Activated CD8-positive, alpha-beta memory T cell treated with anti-CD3 and anti-CD28 coated beads for 1 hour (primary cell): ENCODE measurements at regions not wholly inside any gene's neighbourhood (a gene's known extent, or its start where the extent isn't known, plus 50 kb on each side); places are given as distances from the start of the nearest gene placed in this dataset.

Experiments
- DNase-seq, 2 donors: peaks; one replicate each; pipeline ENCODE4 v3.0.0-alpha.2; 2020; ENCODE audit warnings: low read depth in 1 of 2; ENCODE audit errors: extremely low read depth in 1 of 2

DNA sequence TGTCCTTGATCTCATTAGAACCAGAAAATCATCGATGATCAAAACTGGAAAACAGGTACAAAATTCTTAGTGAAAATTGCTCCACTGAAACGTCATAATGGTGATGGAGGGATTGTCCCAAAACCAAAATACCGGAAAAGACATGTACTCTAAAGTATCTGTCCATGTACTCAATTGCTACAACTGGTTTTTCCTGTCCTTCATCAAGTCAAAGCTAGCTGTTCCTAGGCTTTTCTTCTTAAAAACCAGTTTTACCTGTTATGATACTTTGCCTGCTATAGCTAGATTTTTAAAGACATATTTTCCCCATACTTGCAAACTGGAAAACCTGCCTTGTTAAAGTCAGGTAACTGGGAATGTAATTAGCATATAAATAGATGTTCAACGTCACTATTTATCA is 50.5 kb upstream of the LRRC1 start:
- no peak for DNase-seq

DNA sequence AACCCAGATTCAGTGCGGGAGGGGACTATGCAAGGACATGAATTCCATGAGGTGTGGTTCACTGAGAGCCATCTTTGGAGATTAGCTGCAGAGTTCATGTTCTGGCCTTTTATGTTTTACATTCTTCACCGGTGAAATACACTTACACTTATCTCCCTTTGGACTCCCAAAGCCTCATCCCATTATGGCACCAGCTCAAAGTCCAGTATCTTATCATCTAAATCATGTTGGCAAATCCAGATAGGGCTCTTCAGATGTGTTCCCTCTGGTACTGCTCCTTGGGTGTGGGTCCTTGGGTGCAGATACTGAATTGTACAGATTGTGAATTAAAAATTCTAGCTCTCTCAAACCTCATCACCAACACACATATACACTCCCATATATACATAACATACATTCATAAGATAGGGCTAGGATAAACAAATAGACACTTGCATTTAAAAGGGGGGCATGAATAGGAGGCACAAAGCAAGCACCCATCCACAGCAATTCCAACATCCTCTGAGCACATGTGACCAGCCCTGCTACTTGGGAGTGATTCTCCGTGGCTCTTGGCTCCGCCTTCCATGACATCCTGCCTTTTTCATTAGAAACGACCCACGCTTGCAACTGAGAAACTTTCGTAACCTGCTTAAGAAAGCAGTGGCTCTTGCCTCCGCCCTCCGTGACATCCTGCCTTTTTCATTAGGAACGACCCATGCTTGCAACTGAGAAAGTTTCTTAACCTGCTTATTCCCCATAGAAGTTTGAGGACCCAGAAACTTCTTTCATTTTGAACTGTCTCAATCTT is 53.6 kb upstream of the LRRC1 start:
- DNase-seq, result no peak

DNA sequence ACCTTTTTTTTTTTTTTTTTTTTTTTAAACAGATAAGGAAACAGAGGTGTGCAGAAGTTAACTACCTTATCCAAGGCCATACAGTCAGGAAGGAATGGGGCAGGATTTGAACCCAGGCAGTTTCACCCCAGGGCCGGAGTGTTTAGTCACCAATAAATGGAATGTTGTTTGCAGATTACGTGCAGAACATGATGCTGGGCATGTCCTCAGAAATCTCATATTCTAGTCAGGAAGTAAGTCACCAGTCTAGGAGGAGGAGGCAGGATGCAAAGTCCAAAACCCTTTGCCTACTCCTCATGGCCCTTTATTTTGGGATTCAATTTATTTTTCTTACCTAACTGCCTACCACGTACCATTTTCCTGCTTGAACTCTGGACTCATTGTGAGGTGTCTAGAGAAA is 57.1 kb upstream of the LRRC1 start:
- no peak for DNase-seq

DNA sequence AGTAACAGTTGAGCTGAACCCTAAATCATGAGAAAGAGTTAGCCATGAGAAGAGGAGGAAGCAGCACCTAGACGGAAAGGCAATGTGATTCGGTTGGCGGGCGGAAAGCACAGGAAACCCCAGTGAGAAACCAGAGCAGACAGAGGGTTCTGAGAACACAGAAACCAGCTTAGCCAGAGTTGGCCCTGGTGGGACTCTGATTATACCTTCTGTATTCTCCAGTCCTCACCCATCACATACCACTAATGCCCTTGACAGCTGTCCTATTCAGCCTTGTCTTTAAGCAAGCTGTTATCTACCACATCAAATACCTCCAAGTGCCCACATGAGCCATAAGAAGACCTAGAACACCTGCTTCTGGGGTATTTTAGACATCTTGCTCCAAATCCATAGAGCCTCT is 58.9 kb upstream of the LRRC1 start:
- no peak for DNase-seq

DNA sequence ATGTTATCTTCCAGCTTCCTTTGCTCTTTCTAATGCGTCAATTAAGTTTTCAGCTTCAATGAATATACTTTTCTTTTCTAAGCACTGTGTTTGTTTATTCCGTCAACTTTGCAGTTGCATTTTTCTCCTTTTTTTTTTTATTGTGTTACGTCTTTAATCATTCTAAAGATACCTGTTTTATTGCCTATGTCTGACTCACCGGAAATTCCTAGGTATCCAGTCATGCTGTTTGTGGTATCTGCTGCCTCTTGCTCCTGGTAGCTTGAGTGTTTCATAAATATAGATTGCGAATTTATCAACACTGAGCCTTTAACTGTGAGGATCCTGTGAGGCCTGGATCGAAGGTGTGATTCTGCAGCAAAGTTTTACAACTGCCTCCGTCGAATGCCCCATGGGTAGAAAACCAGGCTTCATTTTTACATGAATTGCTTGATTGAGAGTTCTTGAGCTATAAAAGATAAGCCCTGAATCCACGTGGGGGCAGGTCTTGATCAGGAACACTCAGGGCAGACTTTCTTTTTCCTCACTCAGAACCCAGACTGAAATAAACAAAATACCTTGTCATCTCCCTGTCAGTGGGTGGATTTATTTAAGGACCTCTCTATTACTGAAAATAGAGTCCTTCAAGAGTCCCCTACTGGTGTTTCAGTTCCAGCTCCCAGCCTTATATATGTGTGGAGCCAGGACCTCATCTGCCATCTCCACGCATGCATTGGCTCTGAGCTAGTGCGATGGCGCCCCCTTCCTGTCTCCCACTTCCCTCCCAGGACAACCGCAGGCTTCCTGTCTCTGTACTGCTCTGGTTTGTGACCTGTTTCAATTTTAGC is 60.1 kb upstream of the LRRC1 start:
- DNase-seq, result no peak

DNA sequence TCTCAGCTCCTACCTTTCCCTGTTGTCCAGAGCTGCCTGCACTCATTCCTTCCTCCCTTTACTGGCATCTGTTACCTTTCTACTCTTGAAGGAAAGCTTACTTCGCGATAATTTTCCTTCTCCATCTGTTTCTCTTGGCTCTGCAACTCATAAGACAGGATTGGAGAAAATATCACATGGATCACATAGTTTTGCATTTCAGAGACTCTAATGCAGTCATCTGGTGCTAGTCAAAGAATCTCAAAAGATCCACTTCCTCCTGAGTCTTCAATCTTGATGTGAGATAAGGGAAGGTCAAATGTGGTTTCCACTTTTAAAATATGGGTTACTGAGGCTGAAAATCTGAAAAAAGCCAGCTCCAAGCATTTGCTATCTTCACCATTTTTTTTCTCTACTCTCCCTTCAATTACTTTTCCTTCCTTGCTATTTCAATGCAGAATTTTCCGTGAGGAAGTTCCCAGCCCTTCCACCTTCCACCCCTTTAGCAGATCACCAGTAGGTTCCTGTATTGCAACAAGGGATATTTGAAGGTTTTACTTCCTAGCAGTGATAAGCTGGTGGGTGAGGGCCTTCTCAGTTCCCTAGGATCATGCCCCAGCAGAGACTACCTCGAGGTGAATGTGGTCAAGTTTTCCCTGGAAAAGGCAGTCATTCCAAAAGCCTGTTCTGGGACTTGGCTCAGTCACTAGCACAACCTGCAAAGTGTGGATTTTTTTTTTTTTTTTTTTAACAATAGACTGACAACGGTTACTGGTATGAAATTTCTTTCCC is 62.8 kb upstream of the LRRC1 start:
- no peak for DNase-seq

DNA sequence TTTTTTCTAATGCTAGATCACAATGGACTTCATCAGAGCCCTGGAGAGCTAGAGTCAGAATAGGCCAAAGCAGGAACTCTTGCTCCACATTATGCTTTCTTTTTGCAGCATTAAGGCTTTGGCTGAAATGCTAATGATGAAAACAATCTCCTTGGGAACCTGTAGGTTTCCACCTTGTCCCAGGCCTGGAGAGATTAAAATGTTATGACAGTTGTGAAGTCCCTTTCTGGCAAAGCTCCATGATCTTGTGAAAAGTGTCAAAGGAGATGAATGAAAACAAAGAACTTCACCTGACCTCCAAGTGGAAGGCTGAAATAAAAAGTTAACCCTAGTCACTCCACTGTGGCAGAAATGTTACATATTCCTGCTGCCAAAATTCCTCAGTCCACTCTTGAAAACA is 64.0 kb upstream of the LRRC1 start:
- no peak for DNase-seq

DNA sequence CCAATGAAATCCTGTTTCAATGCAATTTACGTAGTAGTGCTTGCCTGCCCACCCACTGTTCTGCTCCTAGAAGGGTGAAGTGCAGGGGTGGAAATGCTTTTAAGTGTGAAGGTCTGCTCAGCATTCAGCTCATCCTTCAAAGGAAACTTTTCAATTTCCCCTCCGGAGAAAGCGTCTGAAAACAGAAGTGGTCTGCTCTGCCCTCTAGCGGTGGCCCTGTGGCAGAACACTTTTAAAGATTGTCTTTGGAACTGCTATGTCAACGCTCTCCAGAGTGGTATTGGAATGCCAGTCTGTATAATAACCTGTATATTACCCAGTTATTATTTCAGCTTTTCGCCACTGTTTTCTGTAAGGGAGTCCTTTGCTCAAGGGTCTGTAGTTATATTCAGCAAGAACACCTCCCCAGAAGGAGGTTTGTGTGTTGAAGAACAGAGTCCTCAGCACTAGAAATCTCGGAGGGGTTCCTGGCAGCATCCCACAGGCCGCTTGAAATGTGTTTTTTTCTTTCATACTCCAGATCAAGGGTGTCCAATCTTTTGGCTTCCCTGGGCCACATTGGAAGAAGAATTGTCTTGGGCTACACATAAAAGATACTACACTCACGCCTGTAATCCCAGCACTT is 63.1 kb upstream of the KLHL31 start:
- DNase-seq, result peak; percentile 9 to 32

DNA sequence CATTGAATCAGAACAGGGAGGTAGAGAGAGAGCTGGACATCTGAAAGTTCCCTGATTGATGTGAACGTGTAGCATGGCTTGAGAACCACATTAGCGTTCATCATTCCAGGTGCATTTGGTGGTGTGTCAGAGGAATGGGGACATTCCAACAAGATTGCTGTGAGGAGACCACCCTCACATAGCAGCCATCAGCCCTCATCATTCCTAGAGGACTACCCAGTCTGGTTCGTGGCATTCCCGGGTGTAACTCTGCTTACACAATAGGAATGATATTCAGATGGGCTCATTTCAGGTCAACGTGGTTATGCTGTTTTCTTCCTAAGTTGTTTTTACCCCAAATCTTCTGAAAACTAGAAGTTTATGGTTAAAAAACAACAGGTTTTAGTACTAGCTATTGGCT is 62.2 kb upstream of the KLHL31 start:
- DNase-seq, result no peak

DNA sequence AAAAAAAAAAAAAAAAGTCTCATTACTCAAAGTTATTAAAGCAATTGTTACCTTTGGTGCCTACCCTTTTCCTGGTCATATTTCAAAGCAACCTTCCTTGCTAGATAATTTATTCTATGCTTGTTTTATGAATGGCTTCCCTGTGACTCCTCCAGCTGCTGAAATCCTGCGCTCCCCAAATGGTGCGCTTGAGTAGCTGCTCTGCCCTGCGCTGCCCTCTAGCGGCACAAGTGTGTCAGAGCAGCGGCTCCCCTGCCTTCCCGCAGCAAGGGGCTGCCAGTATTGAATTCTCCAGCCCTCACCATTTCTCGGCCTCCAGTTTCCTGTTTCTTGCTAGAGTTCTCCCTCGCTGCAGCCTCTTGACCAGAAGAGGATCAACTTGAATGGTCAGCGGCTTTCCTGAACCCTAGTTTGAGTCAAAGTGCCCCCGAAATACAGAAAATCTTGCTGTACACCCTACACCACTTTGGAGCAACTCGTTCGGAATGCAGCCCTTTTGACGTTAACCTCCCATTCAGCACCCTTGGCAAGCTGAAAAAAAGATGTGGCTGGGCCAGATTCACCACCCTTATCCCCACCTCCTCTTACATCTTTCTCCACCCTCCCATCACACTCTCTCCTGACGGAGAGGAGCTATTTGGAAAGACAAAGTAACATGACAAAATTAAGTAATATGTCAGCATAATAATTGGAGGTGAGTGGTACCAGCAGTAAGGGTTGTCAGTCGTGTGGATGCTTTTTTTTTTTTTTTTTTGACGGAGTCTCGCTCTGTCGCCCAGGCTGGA is 60.4 kb upstream of the KLHL31 start:
- DNase-seq, result peak; percentile 16 to 67

DNA sequence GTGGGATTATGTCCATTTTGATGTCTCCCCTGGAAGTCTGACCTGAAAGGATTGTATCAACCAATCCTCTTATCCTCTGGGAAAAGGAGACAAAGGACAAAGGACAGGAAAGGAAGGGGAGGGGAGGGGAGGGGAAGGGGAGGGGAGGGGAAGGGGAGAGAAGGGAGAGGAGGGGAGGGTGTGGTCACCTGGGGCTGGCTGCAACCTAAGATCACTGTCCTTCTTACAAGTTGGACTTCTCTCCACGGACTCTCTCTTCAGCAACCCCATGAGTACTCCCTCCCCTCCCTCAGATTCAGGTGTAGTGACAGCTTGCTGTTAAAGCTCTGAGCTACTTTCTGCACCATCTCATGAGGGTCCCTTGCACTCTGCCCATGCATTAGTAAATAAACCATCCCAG is 58.9 kb upstream of the KLHL31 start:
- DNase-seq, result no peak

DNA sequence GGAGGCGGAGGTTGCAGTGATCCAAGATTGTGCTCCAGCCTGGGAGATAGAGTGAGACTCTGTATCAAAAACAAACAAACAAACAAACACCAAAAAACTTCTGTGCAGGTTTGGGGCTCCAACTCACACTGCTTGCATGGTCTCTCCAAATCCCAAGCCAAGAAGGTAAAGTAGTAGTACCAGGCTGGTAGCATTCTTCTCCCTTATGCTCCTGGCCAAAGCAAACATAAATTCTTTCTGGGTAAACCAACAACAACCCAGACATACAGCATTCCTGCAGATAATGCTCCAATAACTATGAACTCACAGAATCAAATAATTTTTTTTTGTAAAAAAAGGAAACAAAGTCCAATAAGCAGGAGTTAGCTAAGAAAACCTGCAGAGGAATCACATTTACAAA is 57.8 kb upstream of the KLHL31 start:
- no peak for DNase-seq

DNA sequence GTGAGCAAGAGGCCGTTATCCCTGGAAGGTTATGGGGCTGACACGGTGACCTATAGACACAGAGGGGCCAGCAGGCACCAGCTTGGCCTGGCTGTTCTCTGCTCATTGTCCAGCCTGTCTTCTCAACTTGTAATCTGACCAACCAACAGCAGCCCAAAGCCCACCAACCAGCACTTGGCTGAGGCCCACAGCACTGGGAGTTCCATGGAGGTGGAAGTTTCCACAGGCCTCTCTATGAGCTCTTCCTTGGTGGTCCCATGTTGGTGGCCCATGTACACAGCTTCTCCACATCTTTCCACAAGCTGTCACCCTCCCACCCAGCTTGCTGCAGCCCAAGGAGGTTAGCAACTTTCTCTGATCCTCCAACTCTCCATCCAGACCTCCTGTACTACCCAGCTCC is 56.2 kb upstream of the KLHL31 start:
- no peak for DNase-seq

DNA sequence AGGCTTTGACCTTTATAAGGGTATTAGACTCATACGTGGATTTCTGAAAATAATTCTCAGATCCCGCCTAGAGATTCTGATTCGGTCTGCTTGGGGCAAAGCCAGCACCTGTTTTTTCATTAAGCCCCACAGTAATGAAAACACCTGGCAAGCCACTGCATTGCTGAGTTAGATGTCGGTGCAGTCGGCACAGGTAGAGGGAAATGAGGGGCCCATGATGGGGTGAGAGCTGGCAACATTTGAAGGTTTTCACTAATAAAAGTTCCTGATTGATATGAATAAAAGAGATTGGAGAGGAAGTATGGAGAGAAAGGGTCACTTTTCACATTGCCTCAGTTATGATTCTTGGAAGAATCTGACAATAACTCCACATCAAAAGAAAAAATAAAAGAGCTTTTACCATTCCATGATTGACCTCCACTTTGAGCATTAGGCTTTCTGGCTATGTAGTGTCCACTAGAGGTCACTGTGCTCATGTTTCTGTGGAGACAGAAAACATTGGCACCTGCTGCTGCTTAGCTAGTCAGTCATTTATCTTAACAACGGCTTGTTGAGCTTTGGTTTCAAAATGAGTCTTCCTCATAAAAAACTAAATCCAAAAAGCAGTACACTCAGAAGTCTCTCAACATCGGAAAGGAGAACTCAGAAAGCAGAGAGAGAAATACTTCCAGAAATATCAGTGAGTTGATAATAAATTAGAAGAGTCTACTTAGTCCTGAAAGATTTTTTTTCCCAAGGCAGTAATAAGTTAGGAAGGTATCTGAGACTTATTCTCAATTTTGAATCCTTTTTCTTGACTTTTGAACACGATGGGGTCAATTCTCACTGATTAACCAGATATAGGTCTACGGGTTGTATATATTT is 53.3 kb upstream of the KLHL31 start:
- no peak for DNase-seq

DNA sequence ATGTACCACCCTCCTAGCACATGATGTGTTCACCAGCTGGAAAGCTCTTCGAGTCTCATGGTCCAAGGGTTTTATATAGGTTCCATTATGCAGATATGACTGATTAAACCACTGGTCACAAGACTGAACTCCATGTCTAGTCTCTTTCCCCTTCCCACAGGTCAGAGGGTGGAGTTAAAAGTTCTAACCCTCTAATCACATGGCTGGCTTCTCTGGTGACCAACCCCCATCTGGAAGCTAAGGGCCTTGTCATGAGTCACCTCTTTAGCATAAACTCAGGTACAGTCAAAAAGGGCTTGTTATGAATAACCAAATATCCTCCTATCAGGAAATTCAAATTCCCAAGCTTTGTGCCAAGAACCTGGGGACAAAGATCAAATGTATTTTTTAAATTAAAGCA is 52.0 kb upstream of the KLHL31 start:
- DNase-seq, result no peak

DNA sequence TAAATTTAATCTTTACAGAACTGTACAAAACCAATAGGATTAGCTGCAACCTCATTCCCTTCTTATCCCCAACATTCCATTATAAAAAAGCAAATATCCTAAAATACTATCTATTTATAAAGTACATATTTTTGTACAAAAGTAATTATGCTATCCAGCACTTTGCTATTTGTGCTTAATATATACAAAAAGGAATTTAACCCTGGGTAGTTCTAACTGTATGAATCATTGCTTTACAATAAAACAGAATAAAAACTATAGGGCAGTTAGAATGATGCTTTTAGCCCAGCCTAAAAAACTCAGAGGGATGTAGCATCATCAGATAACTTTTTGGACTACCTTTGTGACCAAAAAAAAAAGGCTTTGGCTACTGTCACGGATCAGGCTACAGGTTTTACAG is 49.9 kb upstream of the KLHL31 start:
- no peak for DNase-seq
